NCI-H2196 (cell line): ENCODE measurements at regions not wholly inside any gene's neighbourhood (a gene's known extent, or its start where the extent isn't known, plus 50 kb on each side); places are given as distances from the start of the nearest gene placed in this dataset.
"Not testable (repeated sequence)": the region's sequence is repeated elsewhere in the genome, so short reads cannot be mapped to it uniquely, and the experiment has no call there.

ENCODE experiments used
- DNase-seq: peaks from one replicate; lab custom pipeline; 2025; ENCODE audit not compliant: unreplicated experiment; lab: John Stamatoyannopoulos, UW

DNA sequence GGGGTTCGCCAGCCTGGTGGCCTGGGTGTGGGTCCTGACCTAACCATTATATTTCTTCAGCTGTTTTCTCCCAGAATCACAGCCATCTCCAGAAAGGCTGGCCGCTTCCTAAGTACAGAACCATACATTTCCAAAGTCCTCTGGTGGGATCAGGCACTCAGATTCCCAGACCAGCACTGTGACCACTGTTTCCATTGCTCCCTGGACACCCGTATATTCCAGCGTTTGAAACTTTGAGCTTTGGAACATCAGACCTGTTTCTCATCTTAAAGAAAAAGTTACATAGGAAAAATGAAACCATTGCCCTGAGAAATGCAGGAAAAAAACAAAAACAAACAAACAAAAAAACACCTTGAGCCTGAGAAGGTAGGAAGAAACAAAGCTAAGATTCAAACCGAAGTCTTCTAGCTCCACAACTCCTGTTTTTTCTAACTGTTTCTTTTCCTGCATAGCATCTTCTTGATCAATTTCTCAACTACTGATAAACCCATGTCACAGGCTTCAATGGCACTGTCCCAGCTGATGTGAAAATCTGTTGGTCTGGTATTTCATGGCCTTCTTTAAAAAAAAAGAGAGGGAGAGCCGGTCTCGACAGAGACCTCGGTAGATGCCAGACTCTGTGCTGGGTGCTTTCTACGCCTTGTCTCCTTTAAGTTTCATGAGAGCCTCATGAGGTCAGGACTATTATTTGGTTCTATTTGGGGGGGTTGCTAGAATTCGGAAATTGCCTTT, 221.3 kb downstream of the TOMM20 start:
- no peak for DNase-seq

- DNase-seq: no peak
Observed at GRCh38 chr1:234906654-234907053, 222.0 kb downstream of the TOMM20 start.

DNA sequence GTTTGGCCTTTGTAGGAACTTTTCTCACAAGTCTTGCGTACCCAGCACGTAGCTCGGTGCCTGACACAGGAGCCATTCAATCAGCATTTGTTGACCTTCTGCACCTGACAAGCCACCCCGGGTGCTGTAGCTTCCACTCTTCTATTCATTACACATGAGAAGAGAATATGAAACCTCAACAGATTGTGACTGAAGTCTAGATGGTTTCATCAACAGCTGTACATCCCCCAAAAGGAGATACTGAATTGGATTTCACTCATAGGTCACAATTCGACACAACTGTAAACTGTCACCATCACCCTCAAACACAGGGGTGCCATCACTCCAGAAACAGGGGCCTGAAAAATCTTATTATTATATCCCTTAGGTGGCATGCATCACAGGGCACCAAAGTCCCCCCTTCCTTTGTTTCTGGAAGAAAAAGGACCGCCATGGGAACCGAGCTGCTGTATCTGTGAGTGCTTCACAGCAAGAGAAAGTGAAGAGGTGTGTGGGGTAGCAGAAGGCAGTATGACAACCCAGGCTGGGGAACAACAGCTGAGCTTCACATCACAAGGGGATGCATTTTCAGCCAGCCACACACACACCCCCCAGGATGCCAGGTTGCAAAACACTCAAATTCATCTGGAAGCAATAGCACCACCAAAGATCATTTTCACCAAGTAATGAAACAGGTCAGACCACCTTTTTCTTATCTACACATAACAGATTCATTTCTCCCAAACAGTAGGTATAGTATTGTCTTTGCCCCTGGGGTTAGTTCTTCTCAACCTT, 225.7 kb downstream of the TOMM20 start:
- DNase-seq: no peak

DNA sequence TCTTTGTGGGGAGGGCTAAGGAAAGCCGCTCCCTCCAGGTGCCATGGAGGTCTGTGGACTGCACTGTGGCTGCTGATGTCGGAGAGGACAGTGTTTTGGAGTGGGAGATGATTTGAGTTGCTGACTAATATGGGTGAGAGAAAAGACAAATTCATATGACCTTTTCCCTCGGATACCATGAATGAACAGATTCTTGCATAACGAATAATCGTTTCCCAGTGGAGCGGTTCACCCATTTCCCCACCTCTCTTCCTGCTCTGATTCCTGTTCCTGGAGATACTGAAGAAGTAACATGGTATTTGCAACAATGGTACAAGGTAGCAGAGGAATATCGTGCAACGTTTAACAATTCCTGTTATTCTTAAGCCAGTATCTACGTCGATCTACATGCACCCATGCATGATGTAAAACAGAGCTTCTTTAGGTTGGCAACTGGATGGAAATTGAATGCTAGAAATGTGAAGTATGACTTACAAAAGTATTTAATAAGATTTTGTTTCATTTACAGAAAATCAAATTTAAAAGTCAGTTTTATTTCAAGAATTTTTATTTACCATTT, 227.1 kb downstream of the TOMM20 start:
- DNase-seq: no peak

DNA sequence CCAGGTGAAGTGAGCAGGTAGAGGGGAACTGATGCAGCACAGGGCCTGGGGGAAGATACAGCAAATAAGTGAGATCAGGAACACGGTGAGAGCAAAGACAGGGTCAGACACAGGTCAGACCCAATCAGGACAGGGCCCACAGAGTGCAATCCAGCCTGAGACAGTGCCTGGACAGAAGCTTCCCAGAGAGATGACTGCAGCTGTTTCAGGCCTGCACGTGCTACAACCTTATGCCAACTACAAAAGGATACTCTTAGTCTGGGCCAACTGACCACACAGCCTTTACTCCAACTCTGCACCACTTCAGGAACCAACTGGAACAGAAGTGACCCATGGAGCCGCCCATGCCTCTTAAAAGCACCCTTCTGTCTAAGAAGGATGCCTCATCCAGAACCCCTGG, 228.0 kb downstream of the TOMM20 start:
- DNase-seq: no peak

DNA sequence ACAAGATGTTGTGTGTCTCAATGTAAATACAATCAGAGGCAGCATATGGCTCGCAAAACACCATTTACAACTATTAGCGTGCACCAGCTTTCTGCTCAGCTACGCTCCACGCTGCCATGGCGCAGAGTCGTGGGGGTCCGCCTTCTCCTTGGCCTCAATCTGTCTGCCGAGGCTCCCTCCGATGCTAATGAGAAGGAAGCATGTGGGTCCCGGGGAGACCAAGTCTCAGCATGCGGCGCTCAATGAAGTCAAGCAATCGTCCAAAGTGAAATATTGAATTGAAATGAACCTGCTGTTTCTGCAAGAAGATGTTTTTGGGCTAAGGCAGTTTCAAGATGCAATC, 228.9 kb downstream of the TOMM20 start:
- no peak for DNase-seq

- DNase-seq: peak; percentile 48
Observed at GRCh38 chr1:234899041-234899729, 229.5 kb downstream of the TOMM20 start.

- no peak for DNase-seq
Observed at GRCh38 chr1:234898455-234899033, 230.1 kb downstream of the TOMM20 start.

DNA sequence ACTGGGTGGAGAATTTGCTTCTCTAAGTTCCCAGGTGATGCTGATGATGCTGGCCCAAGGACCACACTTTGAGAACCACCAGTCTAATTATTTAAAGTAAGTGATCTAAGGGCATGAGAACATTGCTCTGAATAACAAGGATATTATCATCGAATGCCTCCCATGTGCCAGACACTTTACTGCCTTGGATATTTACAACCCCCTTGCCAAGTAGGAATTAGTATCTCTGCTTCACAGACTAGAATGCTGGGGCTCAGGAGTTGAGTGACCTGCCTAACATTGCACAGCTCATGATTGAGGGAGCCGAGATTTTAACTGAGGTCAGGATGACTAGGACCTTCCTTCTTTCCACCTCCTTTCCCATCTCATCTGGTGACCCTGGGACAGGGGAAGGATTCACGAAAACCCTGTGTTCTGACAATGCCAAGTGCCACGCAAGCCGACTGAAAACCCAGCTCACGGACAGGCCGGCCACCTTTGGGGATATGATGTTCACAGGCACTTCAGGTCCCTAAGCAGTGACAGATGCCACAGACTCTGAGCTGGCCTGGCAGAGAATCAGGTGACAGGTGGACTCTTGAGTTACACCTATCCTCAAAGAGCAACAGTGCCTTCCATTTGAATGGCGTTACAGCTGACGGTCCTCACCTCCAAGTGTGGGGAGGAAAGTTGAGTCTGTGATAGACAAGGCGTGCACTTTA, 230.7 kb downstream of the TOMM20 start:
- no peak for DNase-seq

DNA sequence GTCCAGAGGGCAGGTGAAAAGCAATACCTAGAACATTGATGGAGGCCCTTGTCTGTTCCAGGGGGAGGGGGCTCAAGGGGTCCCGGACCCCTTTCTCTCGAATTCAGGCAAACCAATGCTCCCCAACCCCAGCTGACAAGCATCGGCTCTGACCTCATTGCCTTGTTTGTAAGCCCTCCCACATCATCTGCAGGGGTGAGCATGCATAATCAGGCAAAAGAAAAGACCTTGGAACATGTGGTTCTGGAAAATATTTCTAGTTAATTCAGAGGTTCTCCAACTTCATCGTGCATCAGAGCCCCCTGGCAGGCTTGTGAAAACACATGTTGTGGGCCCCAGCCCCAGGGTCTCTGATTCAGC, 231.3 kb downstream of the TOMM20 start:
- no peak for DNase-seq

DNA sequence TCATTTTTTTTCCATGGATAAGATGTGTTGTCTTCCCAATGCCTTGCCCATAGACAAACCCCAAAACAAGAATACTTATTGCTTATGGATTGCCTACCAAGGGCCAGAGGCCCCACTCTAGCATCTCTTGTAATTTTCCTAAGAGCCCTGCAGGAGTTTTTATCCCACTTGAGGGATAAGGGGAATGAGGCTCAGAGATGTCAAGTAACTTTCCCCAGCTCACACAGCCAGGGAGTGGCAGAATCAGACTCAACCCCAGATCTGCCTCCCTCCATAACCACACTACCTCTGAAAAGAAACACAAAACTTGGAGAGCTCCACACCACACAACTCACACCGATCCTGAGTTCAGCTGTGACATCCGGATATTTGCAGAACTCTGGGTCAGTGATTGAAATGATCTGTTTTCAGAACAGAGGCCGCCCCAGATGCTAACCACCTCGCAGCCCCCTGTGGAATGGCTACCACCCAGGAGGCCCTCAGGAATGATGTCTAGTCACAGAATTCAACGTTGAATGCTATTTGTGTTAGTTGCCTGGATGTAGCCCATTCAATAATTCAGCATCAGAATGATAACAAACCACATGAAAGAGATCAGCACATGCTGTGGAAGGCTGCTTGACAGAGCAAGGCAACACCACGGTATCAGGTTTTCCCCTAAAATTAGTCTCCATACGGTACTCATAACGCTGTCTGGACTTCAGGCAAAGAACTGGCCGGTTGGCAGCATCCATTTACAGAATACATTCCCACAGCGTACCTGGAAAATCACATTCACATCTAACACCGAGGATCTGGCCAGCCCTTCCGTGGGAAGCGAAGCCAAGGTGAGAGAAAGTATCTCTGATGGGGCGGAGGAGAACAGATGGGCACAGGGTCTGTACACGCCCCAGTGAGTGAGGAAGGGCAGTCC, 231.9 kb downstream of the TOMM20 start:
- DNase-seq: no peak

DNA sequence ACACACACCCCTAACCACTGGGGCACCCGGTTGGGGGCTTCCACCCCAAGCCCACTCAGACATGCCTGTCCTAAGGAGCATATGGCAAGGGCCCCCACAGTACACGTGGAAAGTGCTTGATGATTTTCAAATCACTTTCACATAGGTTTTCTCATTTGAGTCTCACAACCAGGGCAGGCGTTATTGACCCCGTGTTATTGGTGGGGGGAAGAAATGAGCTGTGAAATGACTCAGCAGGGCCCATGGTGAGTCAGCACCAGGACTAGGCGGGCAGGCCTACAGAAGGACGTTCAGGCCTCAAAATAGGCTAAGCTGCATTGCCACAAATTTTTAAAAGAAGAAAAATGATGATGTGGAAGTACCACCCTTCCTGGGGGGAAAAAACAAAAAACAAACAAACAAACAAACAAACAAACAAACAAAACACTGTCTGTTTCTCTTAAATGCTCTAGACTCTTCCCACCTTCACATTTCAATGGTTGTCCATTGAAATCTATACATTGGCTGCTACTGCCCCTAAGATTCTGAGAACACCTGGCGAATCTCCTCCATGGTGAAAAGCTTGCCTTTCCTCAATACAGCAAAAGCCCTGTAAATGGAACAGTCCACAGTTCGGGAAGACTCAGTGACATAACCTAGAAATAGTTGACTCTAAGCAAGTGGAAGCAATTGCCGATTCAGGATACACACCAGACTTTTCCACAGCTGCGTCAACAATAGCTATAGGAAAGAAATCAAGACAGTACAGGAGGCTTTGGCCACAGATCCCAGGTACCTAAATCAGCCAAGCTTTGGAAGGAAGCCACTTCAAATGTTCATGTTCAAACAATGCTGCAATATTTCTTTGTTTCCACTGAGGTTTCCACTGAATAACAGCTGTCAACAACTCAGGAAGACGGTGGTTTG, 234.7 kb downstream of the TOMM20 start:
- DNase-seq: peak; percentile 44

GRCh38 chr1:234893359-234893724, 235.3 kb downstream of the TOMM20 start:
- no peak for DNase-seq

DNA sequence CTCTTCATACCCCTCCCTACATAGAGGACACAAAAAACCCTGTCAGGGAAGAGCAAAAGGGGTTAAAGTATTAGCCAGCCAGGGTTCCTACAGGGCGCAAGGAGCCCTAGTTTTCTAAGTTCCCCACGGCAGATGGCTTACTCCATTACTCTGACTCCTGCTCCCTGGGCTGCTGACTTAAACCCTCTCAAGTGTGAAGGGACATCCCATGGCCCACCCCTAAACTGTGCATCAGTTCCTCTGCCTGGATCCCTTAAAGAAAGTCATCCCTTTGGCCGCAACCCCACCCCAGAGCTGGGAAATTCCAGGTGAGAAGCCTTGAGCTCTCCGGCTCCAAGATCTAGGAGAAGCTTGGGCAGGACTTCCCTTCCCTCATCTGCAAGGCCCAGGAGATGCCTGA, 236.0 kb downstream of the TOMM20 start:
- no peak for DNase-seq

DNA sequence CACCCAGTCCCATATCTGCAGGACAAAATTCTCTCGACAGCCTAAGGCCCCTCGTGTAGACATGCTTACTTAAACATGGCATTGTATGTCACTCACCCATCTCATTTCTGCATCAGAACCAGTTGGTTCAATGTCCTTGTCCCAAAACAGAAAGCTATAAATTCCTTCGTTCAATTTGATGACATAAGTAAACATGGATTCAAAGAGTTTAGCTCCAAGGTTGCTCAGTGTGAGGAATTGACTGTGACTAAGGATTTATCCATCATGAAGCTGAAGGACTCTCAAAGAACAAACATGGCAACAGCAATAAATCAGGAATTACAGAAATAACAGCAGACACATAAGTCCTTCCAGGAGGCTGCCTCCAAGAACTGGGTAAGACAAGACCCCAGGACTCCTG, 237.2 kb downstream of the TOMM20 start:
- no peak for DNase-seq

- no peak for DNase-seq
Observed at GRCh38 chr1:234889643-234890042, 239.0 kb downstream of the TOMM20 start.

GRCh38 chr1:234888247-234888646, 240.4 kb downstream of the TOMM20 start:
- not testable (repeated sequence) for DNase-seq

- DNase-seq: no peak
Observed at GRCh38 chr1:234887016-234887900, 241.4 kb downstream of the TOMM20 start.
